Posterior vena cava (tissue), 2 donors: ENCODE measurements at regions not wholly inside any gene's neighbourhood (a gene's known extent, or its start where the extent isn't known, plus 50 kb on each side); places are given as distances from the start of the nearest gene placed in this dataset.
"Not testable (repeated sequence)": the region's sequence is repeated elsewhere in the genome, so short reads cannot be mapped to it uniquely, and the experiment has no call there.

Source experiments
- DNase-seq: peaks from one replicate; pipeline ENCODE4 v3.0.0-alpha.2; 2020; ENCODE audit warnings: low spot score
- intact Hi-C, 2 donors: fragments of 100-400 bp; cut with DNase I; formaldehyde crosslinking; loops; one replicate each; pipeline versions ENCODE4 v1.14.1 to v1.14.2; 2022 to 2023
- donor health status: DM: yes; HTN: yes; CAD: no.
- donor health status: DM: yes; HTN: yes; CAD: no.

GRCh38 chr17:68097161-68097805 lies 61.7 kb downstream of the KPNA2 start:
- no peak for DNase-seq
- intact Hi-C loops, result no loop called here

- DNase-seq, intact Hi-C loops: not testable (repeated sequence)
Observed at GRCh38 chr17:68099341-68099753, 63.8 kb downstream of the KPNA2 start.

- no peak for DNase-seq
- intact Hi-C loops, result no loop called here
Observed at GRCh38 chr17:68100000-68100641, 64.6 kb downstream of the KPNA2 start.

GRCh38 chr17:68101075-68101986 lies 65.8 kb downstream of the KPNA2 start:
- intact Hi-C loops, result no loop called here
- peak; percentile 96 for DNase-seq

- intact Hi-C loops, result no loop called here
- DNase-seq, result no peak
Observed at GRCh38 chr17:68101987-68102314, 66.4 kb downstream of the KPNA2 start.

GRCh38 chr17:68102318-68102758 lies 66.8 kb downstream of the KPNA2 start:
- DNase-seq, result no peak
- intact Hi-C loops, result no loop called here

- intact Hi-C loops, result no loop called here
- no peak for DNase-seq
Observed at GRCh38 chr17:68103148-68103547, 67.6 kb downstream of the KPNA2 start.

GRCh38 chr17:68106085-68106484 lies 70.5 kb downstream of the KPNA2 start:
- no peak for DNase-seq
- intact Hi-C loops, result no loop called here

GRCh38 chr17:68107373-68107772 lies 71.8 kb downstream of the KPNA2 start:
- intact Hi-C loops, result no loop called here

GRCh38 chr17:68108313-68109000 lies 72.9 kb downstream of the KPNA2 start:
- intact Hi-C loops, result no loop called here
- DNase-seq, result no peak

More at GRCh38 chr17:68107373-68107772, 71.8 kb downstream of the KPNA2 start:
- DNase-seq, result no peak

GRCh38 chr17:68109404-68109803 lies 73.9 kb downstream of the KPNA2 start:
- DNase-seq, intact Hi-C loops: not testable (repeated sequence)

GRCh38 chr17:68116211-68116610 lies 80.7 kb downstream of the KPNA2 start:
- not testable (repeated sequence) for DNase-seq

GRCh38 chr17:68122587-68122986 lies 87.1 kb downstream of the KPNA2 start:
- intact Hi-C loops, result no loop called here
- no peak for DNase-seq

More at GRCh38 chr17:68116211-68116610, 80.7 kb downstream of the KPNA2 start:
- intact Hi-C loops, result not testable (repeated sequence)

- intact Hi-C loops, result no loop called here
- no peak for DNase-seq
Observed at GRCh38 chr17:68125111-68125870, 89.8 kb downstream of the KPNA2 start.

GRCh38 chr17:68127914-68128313 lies 92.4 kb downstream of the KPNA2 start:
- intact Hi-C loops, result no loop called here
- no peak for DNase-seq

- intact Hi-C loops, result no loop called here
- DNase-seq, result no peak
Observed at GRCh38 chr17:68131456-68131855, 95.9 kb downstream of the KPNA2 start.

GRCh38 chr17:68133346-68134045 lies 98.0 kb downstream of the KPNA2 start:
- intact Hi-C loops, result no loop called here

GRCh38 chr17:68134046-68134637 lies 98.6 kb downstream of the KPNA2 start:
- DNase-seq, result no peak
- intact Hi-C loops, result no loop called here

More at GRCh38 chr17:68133346-68134045, 98.0 kb downstream of the KPNA2 start:
- DNase-seq, result no peak
